ENCODE measurements at regions not wholly inside any gene's neighbourhood (a gene's known extent, or its start where the extent isn't known, plus 50 kb on each side); places are given as distances from the start of the nearest gene placed in this dataset.
"Not testable (repeated sequence)": the region's sequence is repeated elsewhere in the genome, so short reads cannot be mapped to it uniquely, and the experiment has no call there.

GRCh38 chr15:38847666-38848065 is 283.1 kb upstream of the RASGRP1 start:
- no peaks in the 10 kb centered on the region for H3K9me2 ChIP-seq (replicated peaks; ENCODE audit: insufficient read depth, low read length)
- no peaks in the 10 kb centered on the region for H3F3A ChIP-seq (ENCODE audit: insufficient read depth)
- no peak overlapping the region for H3K4me2 ChIP-seq (ENCODE audit: low read depth, low read length, poor library complexity, severe bottlenecking)
- no peaks in the 10 kb centered on the region for H3K27me3 ChIP-seq (ENCODE audit: low read length)
- TF ChIP-seq EZH2phosphoT487 (conservative IDR thresholded peaks at IDR 0.05; ENCODE audit: low read length) (no peak), CTCF (IDR thresholded peaks at IDR 0.05; ENCODE audit: insufficient read depth, low read length, poor library complexity, severe bottlenecking) (no peak)
- no peaks in the 10 kb centered on the region for H4K20me1 ChIP-seq (ENCODE audit: low read depth, low read length)
- H3K36me3 ChIP-seq (ENCODE audit: low read length), result no peaks in the 10 kb centered on the region
- no peak overlapping the region for H3K4me3 ChIP-seq (ENCODE audit: insufficient read depth, low read length, poor library complexity, severe bottlenecking)
- H3K9me3 ChIP-seq (ENCODE audit: insufficient read depth, low read length), result no peaks in the 10 kb centered on the region
- H3K27ac ChIP-seq (ENCODE audit: low read depth, low read length), result no peak overlapping the region
- H3K9ac ChIP-seq (ENCODE audit: low read length), result no peak overlapping the region
- no peaks in the 10 kb centered on the region for H3K79me2 ChIP-seq (ENCODE audit: insufficient read depth, low read length)
- no peak overlapping the region for H2AFZ ChIP-seq (ENCODE audit: low read depth, low read length, severe bottlenecking)

GRCh38 chr15:38849046-38849445 is 284.4 kb upstream of the RASGRP1 start:
- Histone ChIP-seq H3K36me3 (ENCODE audit: low read length) (no peaks in the 10 kb centered on the region), H3K79me2 (ENCODE audit: insufficient read depth, low read length) (no peaks in the 10 kb centered on the region), H3K9me2 (replicated peaks; ENCODE audit: insufficient read depth, low read length) (no peaks in the 10 kb centered on the region), H3F3A (ENCODE audit: insufficient read depth) (no peaks in the 10 kb centered on the region), H4K20me1 (ENCODE audit: low read depth, low read length) (no peaks in the 10 kb centered on the region), H3K9me3 (ENCODE audit: insufficient read depth, low read length) (no peaks in the 10 kb centered on the region), H3K9ac (ENCODE audit: low read length) (no peak overlapping the region), H2AFZ (ENCODE audit: low read depth, low read length, severe bottlenecking) (no peak overlapping the region), H3K27ac (ENCODE audit: low read depth, low read length) (no peak overlapping the region), H3K4me3 (ENCODE audit: insufficient read depth, low read length, poor library complexity, severe bottlenecking) (no peak overlapping the region), H3K4me2 (ENCODE audit: low read depth, low read length, poor library complexity, severe bottlenecking) (no peak overlapping the region), H3K27me3 (ENCODE audit: low read length) (no peaks in the 10 kb centered on the region)
- TF ChIP-seq CTCF (IDR thresholded peaks at IDR 0.05; ENCODE audit: insufficient read depth, low read length, poor library complexity, severe bottlenecking), result no peak
- TF ChIP-seq EZH2phosphoT487 (conservative IDR thresholded peaks at IDR 0.05; ENCODE audit: low read length), result no peak

GRCh38 chr15:38852188-38852587 is 287.6 kb upstream of the RASGRP1 start:
- H4K20me1 ChIP-seq (ENCODE audit: low read depth, low read length); H3K9me3 ChIP-seq (ENCODE audit: insufficient read depth, low read length): not testable (repeated sequence)

GRCh38 chr15:38853608-38854007 is 289.0 kb upstream of the RASGRP1 start:
- Histone ChIP-seq H3K9me3 (ENCODE audit: insufficient read depth, low read length) (no peaks in the 10 kb centered on the region), H3K9me2 (replicated peaks; ENCODE audit: insufficient read depth, low read length) (no peaks in the 10 kb centered on the region), H3F3A (ENCODE audit: insufficient read depth) (no peaks in the 10 kb centered on the region), H3K9ac (ENCODE audit: low read length) (no peak overlapping the region), H3K4me3 (ENCODE audit: insufficient read depth, low read length, poor library complexity, severe bottlenecking) (no peak overlapping the region), H3K27ac (ENCODE audit: low read depth, low read length) (no peak overlapping the region), H4K20me1 (ENCODE audit: low read depth, low read length) (no peaks in the 10 kb centered on the region), H3K4me2 (ENCODE audit: low read depth, low read length, poor library complexity, severe bottlenecking) (no peak overlapping the region), H2AFZ (ENCODE audit: low read depth, low read length, severe bottlenecking) (no peak overlapping the region), H3K36me3 (ENCODE audit: low read length) (no peaks in the 10 kb centered on the region), H3K79me2 (ENCODE audit: insufficient read depth, low read length) (no peaks in the 10 kb centered on the region), H3K27me3 (ENCODE audit: low read length) (no peaks in the 10 kb centered on the region)
- TF ChIP-seq CTCF (IDR thresholded peaks at IDR 0.05; ENCODE audit: insufficient read depth, low read length, poor library complexity, severe bottlenecking) (no peak), EZH2phosphoT487 (conservative IDR thresholded peaks at IDR 0.05; ENCODE audit: low read length) (no peak)

More at GRCh38 chr15:38852188-38852587, 287.6 kb upstream of the RASGRP1 start:
- not testable (repeated sequence) for H2AFZ ChIP-seq (ENCODE audit: low read depth, low read length, severe bottlenecking); H3K9me2 ChIP-seq (replicated peaks; ENCODE audit: insufficient read depth, low read length); H3K36me3 ChIP-seq (ENCODE audit: low read length); H3K27ac ChIP-seq (ENCODE audit: low read depth, low read length); H3K27me3 ChIP-seq (ENCODE audit: low read length); H3K79me2 ChIP-seq (ENCODE audit: insufficient read depth, low read length); H3K4me2 ChIP-seq (ENCODE audit: low read depth, low read length, poor library complexity, severe bottlenecking); H3F3A ChIP-seq (ENCODE audit: insufficient read depth); H3K4me3 ChIP-seq (ENCODE audit: insufficient read depth, low read length, poor library complexity, severe bottlenecking); H3K9ac ChIP-seq (ENCODE audit: low read length)

Data from SU-DHL-6 (cell line).